ENCODE measurements at regions not wholly inside any gene's neighbourhood (a gene's known extent, or its start where the extent isn't known, plus 50 kb on each side); places are given as distances from the start of the nearest gene placed in this dataset.

GRCh38 chr2:187169864-187170263 is 278.2 kb downstream of the CALCRL start:
- no peak for TF ChIP-seq REST (IDR thresholded peaks at IDR 0.05; ENCODE audit: unreplicated experiment)
- TF ChIP-seq CTCF (conservative IDR thresholded peaks at IDR 0.05; ENCODE audit: low read depth in 2 of 2) = no peak
- no peak for TF ChIP-seq EZH2phosphoT487 (IDR thresholded peaks at IDR 0.05; ENCODE audit: unreplicated experiment)
- TF ChIP-seq EZH2 (IDR thresholded peaks at IDR 0.05; ENCODE audit: low read depth, unreplicated experiment) = no peak

Measured in GM23338 (cell line).